NT2/D1 (cell line): ENCODE measurements at regions not wholly inside any gene's neighbourhood (a gene's known extent, or its start where the extent isn't known, plus 50 kb on each side); places are given as distances from the start of the nearest gene placed in this dataset.

ENCODE experiments used
- DNase-seq: peaks from one replicate; pipeline ENCODE4 v3.0.0-alpha.2; 2011; ENCODE audit warnings: low read depth, low spot score
- H3K27me3 ChIP-seq: 2 replicates; pipeline ENCODE4 v1.6.0; 2011; ENCODE audit warnings: mild to moderate bottlenecking; ENCODE audit not compliant: insufficient read length, insufficient read depth
- H3K36me3 ChIP-seq: 2 replicates; pipeline ENCODE4 v1.6.1; 2011; ENCODE audit warnings: mild to moderate bottlenecking, low read length, mixed read lengths; ENCODE audit not compliant: insufficient read depth, insufficient read length
- H3K4me1 ChIP-seq: 2 replicates; pipeline ENCODE4 v1.5.1; 2011; ENCODE audit not compliant: insufficient read depth, insufficient read length
- H3K4me3 ChIP-seq: 2 replicates; pipeline ENCODE4 v1.5.1; 2011; ENCODE audit warnings: low read depth; ENCODE audit not compliant: insufficient read length
- H3K9ac ChIP-seq: 2 replicates; pipeline ENCODE4 v1.6.0; 2011; ENCODE audit warnings: low read depth; ENCODE audit not compliant: insufficient read length
- H3K9me3 ChIP-seq: 2 replicates; pipeline ENCODE4 v1.5.1; 2011; ENCODE audit warnings: mild to moderate bottlenecking, low read length; ENCODE audit not compliant: insufficient read depth
- SUZ12 ChIP-seq: IDR thresholded peaks from 2 replicates; pipeline ENCODE4 v1.6.1; 2011; ENCODE audit not compliant: insufficient read length, insufficient read depth; ENCODE audit errors: extremely low read depth
- YY1 ChIP-seq: IDR thresholded peaks from 2 replicates; pipeline ENCODE4 v1.6.1; 2011; ENCODE audit not compliant: insufficient read length, insufficient read depth
- ZNF274 ChIP-seq: IDR thresholded peaks from 2 replicates; pipeline ENCODE4 v1.6.1; 2011; ENCODE audit warnings: mild to moderate bottlenecking, low read depth, low read length

GRCh38 chr7:124423863-124424262 is 341.7 kb downstream of the GPR37 start:
- Histone ChIP-seq H3K36me3 (no peaks in the 10 kb centered on the region), H3K27me3 (no peaks in the 10 kb centered on the region), H3K9me3 (no peaks in the 10 kb centered on the region), H3K9ac (no peak overlapping the region), H3K4me1 (no peaks in the 10 kb centered on the region), H3K4me3 (no peak overlapping the region)
- no peak for DNase-seq
- TF ChIP-seq ZNF274, result no peak
- no peak for TF ChIP-seq SUZ12

- TF ChIP-seq SUZ12 (no peak), ZNF274 (no peak), YY1 (no peak)
Measured at GRCh38 chr7:124422081-124422480, 343.5 kb downstream of the GPR37 start.

DNA sequence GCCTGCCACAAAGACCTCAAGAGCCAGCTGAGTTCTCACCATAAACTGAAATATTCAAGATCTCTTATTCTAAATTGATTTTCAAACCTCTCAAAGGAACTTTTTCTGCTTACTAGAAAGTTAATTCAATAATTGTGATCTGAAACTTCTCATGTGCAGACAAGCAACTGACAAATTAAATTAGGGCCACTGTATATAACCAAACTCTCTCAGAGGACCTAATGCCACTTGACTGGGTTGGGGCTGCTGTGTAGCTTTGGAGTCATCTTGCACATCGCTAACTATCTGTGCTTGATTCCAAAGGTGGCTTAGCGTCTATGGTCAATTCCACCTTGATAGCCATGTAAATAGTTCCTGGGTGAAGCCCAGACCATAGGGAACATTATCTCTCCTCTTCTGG is 345.2 kb downstream of the GPR37 start:
- H3K36me3 ChIP-seq, result no peaks in the 10 kb centered on the region
- no peaks in the 10 kb centered on the region for H3K27me3 ChIP-seq
- H3K4me1 ChIP-seq, result no peaks in the 10 kb centered on the region
- no peaks in the 10 kb centered on the region for H3K9me3 ChIP-seq
- no peak overlapping the region for H3K9ac ChIP-seq
- TF ChIP-seq SUZ12 (no peak), ZNF274 (no peak), YY1 (no peak)
- no peak overlapping the region for H3K4me3 ChIP-seq
- no peak for DNase-seq

More at GRCh38 chr7:124422081-124422480, 343.5 kb downstream of the GPR37 start:
- Histone ChIP-seq H3K4me1 (no peaks in the 10 kb centered on the region), H3K36me3 (no peaks in the 10 kb centered on the region), H3K27me3 (no peaks in the 10 kb centered on the region), H3K9me3 (no peaks in the 10 kb centered on the region), H3K4me3 (no peak overlapping the region), H3K9ac (no peak overlapping the region)
- no peak for DNase-seq

GRCh38 chr7:124413029-124413428 is 352.6 kb downstream of the GPR37 start:
- TF ChIP-seq YY1, result no peak
- no peak for TF ChIP-seq SUZ12
- no peak for TF ChIP-seq ZNF274
- H3K9ac ChIP-seq, result no peak overlapping the region

DNA sequence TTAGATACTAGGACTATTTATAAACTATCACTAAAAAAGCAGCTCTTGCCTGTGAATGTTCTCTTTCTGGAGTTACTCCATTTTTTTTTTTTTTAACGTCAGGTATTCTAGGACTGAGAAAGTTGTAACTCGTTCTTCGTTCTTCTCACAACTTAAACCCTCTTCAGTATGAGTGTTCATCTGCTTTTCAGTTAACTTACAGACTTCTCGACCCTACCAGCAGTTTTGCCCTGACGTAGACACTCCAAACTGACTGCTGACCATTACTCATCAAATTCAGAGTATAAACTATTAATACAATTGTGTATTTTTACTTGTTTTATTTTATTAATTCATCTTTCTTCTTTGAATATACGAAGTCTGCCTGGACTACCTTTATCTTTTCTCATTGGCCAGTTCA is 353.1 kb downstream of the GPR37 start:
- Histone ChIP-seq H3K4me1 (no peaks in the 10 kb centered on the region), H3K27me3 (no peaks in the 10 kb centered on the region), H3K9ac (no peak overlapping the region), H3K36me3 (no peaks in the 10 kb centered on the region), H3K4me3 (no peak overlapping the region), H3K9me3 (no peaks in the 10 kb centered on the region)
- TF ChIP-seq YY1 (no peak), ZNF274 (no peak), SUZ12 (no peak)
- no peak for DNase-seq

More at GRCh38 chr7:124413029-124413428, 352.6 kb downstream of the GPR37 start:
- no peak for DNase-seq
- Histone ChIP-seq H3K9me3 (no peaks in the 10 kb centered on the region), H3K27me3 (no peaks in the 10 kb centered on the region), H3K4me3 (no peak overlapping the region), H3K36me3 (no peaks in the 10 kb centered on the region), H3K4me1 (no peaks in the 10 kb centered on the region)

DNA sequence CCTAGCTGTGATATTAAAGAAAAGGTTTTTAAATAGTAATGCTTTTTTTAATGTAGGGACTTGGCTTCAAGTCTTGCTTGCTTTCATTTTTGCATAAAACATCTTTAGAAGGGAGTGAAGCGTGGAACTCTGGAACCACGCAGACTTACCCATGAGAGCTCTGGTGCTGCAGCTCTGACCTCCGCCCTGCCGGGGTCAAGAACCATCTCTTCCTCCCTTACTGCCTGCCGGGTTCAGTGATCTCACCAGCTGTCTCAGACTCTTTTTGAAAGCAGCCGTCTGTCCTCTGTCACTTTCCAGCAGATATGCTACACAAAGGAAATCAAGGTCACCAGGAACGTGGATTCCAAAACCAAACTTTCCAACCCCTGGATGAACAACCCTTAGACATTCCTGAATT is 353.8 kb downstream of the GPR37 start:
- no peak overlapping the region for H3K9ac ChIP-seq
- H3K36me3 ChIP-seq, result no peaks in the 10 kb centered on the region
- TF ChIP-seq ZNF274 (no peak), SUZ12 (no peak), YY1 (no peak)
- no peaks in the 10 kb centered on the region for H3K4me1 ChIP-seq
- no peaks in the 10 kb centered on the region for H3K9me3 ChIP-seq
- H3K4me3 ChIP-seq, result no peak overlapping the region
- DNase-seq, result no peak
- no peaks in the 10 kb centered on the region for H3K27me3 ChIP-seq

DNA sequence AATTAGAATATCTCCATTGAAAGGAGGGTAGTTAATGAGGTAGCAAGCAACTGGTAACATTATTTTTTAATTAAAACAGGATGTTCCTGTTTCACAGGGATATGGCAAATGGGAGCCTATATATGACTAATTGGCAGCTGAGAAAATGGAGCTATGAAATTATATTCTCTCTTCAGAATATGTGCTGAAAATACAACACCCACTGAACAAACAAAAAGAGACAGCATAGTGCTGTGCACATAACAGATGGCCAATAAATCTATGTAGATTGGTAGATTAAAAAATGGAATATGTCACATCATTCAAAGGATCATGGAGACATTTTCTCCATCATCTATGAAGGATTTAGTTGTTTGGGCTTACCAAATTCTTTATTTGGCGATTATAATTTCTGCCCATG is 362.0 kb downstream of the GPR37 start:
- H3K9me3 ChIP-seq, result no peaks in the 10 kb centered on the region
- no peak for DNase-seq
- H3K4me3 ChIP-seq, result no peak overlapping the region
- H3K27me3 ChIP-seq, result no peaks in the 10 kb centered on the region
- no peak overlapping the region for H3K9ac ChIP-seq
- no peaks in the 10 kb centered on the region for H3K36me3 ChIP-seq
- no peaks in the 10 kb centered on the region for H3K4me1 ChIP-seq
- TF ChIP-seq YY1 (no peak), ZNF274 (no peak), SUZ12 (no peak)

DNA sequence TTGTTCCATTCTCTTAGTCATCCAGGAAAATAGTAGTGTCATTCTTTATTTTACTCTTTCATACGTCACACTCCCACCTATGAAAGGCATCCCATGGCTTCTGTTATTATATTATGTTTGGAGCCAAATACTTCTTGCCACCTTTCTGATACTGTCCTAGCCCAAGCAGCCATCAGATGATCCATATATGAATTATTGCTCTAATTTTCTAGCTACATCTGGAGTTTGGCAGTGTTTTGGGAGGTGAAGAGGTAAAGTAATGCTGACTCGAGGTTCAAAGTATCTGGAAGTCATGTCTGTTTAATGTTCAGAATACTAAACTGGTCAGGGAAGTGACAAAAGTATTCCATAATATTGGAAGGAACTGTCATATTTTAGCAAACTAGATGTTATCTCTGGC is 362.5 kb downstream of the GPR37 start:
- no peak overlapping the region for H3K9ac ChIP-seq
- no peak for DNase-seq
- TF ChIP-seq YY1, result no peak
- TF ChIP-seq ZNF274, result no peak
- TF ChIP-seq SUZ12, result no peak
- no peak overlapping the region for H3K4me3 ChIP-seq
- no peaks in the 10 kb centered on the region for H3K9me3 ChIP-seq
- H3K36me3 ChIP-seq, result no peaks in the 10 kb centered on the region
- no peaks in the 10 kb centered on the region for H3K27me3 ChIP-seq
- no peaks in the 10 kb centered on the region for H3K4me1 ChIP-seq
